ENCODE measurements at regions not wholly inside any gene's neighbourhood (a gene's known extent, or its start where the extent isn't known, plus 50 kb on each side); places are given as distances from the start of the nearest gene placed in this dataset.

DNA sequence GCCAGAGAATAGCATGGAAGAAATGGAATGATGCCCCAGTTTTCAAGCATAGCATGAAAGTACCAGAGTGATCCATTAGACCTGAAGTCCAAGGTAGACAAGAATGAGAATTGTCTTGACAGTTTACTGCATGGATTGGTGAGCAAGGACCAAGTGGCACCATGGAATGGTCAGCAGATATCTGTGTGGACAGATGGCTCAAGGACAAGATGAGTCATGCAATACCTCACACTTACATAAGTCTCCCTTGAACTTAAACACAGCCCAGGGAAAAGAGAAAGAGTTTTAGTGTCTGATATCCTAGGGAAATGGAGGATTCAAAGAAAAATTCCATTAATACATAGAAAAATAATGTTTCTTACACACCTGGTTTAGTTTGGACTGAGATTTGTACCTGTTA is 195.2 kb downstream of the MRPL39 start:
- Histone ChIP-seq H3K36me3 (ENCODE audit: control insufficient read depth in 4 of 4, insufficient read depth in 3 of 4, low read depth in 1 of 4, low read length in 3 of 4) (no peaks in the 10 kb centered on the region), H3K9me3 (ENCODE audit: control insufficient read depth in 4 of 4, low read length in 3 of 4) (peaks cover 0 to 7% (median 5%) of the 10 kb centered on the region in 4 donors), H3K27me3 (ENCODE audit: control insufficient read depth in 4 of 4, insufficient read depth in 4 of 4, low read length in 3 of 4) (peaks cover 0 to under 1% (median 0%) of the 10 kb centered on the region in 4 donors), H3K4me3 (ENCODE audit: low read depth in 1 of 3, low read length in 3 of 3) (no peak overlapping the region), H3K4me1 (ENCODE audit: control insufficient read depth in 4 of 4, insufficient read depth in 4 of 4, low read length in 3 of 4) (no peaks in the 10 kb centered on the region), H3K9ac (ENCODE audit: low read depth in 1 of 2, low read length in 2 of 2) (no peak overlapping the region), H3K27ac (ENCODE audit: low read depth in 1 of 2, low read length in 2 of 2) (no peak overlapping the region)
- no peak for TF ChIP-seq RAD21 (IDR thresholded peaks at IDR 0.05)
- TF ChIP-seq HNF4G (IDR thresholded peaks at IDR 0.05), result no peak
- DNase-seq (ENCODE audit: low spot score), result no peak

DNA sequence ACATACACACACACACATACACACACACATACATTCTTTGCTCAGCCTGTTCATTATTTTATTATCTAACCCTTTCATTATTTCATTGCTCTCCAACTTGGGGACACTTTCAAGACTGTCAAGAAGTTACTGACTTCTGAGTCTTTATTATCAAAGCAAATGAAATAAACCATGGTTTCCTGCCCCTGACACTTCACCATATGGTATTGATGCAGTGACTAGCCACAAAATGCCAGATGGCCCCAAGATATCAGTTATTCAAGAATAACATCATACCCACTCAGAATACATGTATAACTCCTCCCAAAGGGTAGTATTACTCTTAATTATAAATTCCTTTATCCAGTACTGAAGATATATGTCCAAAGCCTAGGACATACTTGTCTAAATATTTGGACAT is 197.3 kb downstream of the MRPL39 start:
- TF ChIP-seq RXRA (IDR thresholded peaks at IDR 0.05) (no peak), FOXA1 (IDR thresholded peaks at IDR 0.05) (no peak), GABPA (IDR thresholded peaks at IDR 0.05 in 1 of 2, conservative IDR thresholded peaks at IDR 0.05 in 1 of 2) (no peak), YY1 (IDR thresholded peaks at IDR 0.05) (no peak), TAF1 (conservative IDR thresholded peaks at IDR 0.05) (no peak), HNF4G (IDR thresholded peaks at IDR 0.05) (no peak), RAD21 (IDR thresholded peaks at IDR 0.05) (no peak), HNF4A (conservative IDR thresholded peaks at IDR 0.05) (no peak), EGR1 (IDR thresholded peaks at IDR 0.05; ENCODE audit: low read depth in 2 of 2) (no peak), NR2F2 (IDR thresholded peaks at IDR 0.05) (no peak), JUND (IDR thresholded peaks at IDR 0.05) (no peak)
- TF ChIP-seq, protein P1, sequence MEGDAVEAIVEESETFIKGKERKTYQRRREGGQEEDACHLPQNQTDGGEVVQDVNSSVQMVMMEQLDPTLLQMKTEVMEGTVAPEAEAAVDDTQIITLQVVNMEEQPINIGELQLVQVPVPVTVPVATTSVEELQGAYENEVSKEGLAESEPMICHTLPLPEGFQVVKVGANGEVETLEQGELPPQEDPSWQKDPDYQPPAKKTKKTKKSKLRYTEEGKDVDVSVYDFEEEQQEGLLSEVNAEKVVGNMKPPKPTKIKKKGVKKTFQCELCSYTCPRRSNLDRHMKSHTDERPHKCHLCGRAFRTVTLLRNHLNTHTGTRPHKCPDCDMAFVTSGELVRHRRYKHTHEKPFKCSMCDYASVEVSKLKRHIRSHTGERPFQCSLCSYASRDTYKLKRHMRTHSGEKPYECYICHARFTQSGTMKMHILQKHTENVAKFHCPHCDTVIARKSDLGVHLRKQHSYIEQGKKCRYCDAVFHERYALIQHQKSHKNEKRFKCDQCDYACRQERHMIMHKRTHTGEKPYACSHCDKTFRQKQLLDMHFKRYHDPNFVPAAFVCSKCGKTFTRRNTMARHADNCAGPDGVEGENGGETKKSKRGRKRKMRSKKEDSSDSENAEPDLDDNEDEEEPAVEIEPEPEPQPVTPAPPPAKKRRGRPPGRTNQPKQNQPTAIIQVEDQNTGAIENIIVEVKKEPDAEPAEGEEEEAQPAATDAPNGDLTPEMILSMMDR (IDR thresholded peaks at IDR 0.05; ENCODE audit: low read depth, low read length, missing input control), result no peak
- TF ChIP-seq, protein P2, sequence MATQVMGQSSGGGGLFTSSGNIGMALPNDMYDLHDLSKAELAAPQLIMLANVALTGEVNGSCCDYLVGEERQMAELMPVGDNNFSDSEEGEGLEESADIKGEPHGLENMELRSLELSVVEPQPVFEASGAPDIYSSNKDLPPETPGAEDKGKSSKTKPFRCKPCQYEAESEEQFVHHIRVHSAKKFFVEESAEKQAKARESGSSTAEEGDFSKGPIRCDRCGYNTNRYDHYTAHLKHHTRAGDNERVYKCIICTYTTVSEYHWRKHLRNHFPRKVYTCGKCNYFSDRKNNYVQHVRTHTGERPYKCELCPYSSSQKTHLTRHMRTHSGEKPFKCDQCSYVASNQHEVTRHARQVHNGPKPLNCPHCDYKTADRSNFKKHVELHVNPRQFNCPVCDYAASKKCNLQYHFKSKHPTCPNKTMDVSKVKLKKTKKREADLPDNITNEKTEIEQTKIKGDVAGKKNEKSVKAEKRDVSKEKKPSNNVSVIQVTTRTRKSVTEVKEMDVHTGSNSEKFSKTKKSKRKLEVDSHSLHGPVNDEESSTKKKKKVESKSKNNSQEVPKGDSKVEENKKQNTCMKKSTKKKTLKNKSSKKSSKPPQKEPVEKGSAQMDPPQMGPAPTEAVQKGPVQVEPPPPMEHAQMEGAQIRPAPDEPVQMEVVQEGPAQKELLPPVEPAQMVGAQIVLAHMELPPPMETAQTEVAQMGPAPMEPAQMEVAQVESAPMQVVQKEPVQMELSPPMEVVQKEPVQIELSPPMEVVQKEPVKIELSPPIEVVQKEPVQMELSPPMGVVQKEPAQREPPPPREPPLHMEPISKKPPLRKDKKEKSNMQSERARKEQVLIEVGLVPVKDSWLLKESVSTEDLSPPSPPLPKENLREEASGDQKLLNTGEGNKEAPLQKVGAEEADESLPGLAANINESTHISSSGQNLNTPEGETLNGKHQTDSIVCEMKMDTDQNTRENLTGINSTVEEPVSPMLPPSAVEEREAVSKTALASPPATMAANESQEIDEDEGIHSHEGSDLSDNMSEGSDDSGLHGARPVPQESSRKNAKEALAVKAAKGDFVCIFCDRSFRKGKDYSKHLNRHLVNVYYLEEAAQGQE (IDR thresholded peaks at IDR 0.05), result no peak
- TF ChIP-seq, protein P3, sequence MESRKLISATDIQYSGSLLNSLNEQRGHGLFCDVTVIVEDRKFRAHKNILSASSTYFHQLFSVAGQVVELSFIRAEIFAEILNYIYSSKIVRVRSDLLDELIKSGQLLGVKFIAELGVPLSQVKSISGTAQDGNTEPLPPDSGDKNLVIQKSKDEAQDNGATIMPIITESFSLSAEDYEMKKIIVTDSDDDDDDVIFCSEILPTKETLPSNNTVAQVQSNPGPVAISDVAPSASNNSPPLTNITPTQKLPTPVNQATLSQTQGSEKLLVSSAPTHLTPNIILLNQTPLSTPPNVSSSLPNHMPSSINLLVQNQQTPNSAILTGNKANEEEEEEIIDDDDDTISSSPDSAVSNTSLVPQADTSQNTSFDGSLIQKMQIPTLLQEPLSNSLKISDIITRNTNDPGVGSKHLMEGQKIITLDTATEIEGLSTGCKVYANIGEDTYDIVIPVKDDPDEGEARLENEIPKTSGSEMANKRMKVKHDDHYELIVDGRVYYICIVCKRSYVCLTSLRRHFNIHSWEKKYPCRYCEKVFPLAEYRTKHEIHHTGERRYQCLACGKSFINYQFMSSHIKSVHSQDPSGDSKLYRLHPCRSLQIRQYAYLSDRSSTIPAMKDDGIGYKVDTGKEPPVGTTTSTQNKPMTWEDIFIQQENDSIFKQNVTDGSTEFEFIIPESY (IDR thresholded peaks at IDR 0.05), result no peak
- TF ChIP-seq, protein P4, sequence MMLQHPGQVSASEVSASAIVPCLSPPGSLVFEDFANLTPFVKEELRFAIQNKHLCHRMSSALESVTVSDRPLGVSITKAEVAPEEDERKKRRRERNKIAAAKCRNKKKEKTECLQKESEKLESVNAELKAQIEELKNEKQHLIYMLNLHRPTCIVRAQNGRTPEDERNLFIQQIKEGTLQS (IDR thresholded peaks at IDR 0.05), result no peak
- TF ChIP-seq, protein P5, sequence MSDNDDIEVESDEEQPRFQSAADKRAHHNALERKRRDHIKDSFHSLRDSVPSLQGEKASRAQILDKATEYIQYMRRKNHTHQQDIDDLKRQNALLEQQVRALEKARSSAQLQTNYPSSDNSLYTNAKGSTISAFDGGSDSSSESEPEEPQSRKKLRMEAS (IDR thresholded peaks at IDR 0.05), result no peak
- H3K27ac ChIP-seq (ENCODE audit: low read depth in 1 of 2, low read length in 2 of 2), result no peak overlapping the region
- H3K9me3 ChIP-seq (ENCODE audit: control insufficient read depth in 4 of 4, low read length in 3 of 4), result peaks cover 0 to 7% (median 5%) of the 10 kb centered on the region in 4 donors
- no peaks in the 10 kb centered on the region for H3K4me1 ChIP-seq (ENCODE audit: control insufficient read depth in 4 of 4, insufficient read depth in 4 of 4, low read length in 3 of 4)
- no peak for DNase-seq (ENCODE audit: low spot score)
- H3K4me3 ChIP-seq (ENCODE audit: low read depth in 1 of 3, low read length in 3 of 3), result no peak overlapping the region
- no peaks in the 10 kb centered on the region for H3K36me3 ChIP-seq (ENCODE audit: control insufficient read depth in 4 of 4, insufficient read depth in 3 of 4, low read depth in 1 of 4, low read length in 3 of 4)
- no peaks in the 10 kb centered on the region for H3K27me3 ChIP-seq (ENCODE audit: control insufficient read depth in 4 of 4, insufficient read depth in 4 of 4, low read length in 3 of 4)
- H3K9ac ChIP-seq (ENCODE audit: low read depth in 1 of 2, low read length in 2 of 2), result no peak overlapping the region
